ENCODE measurements at regions not wholly inside any gene's neighbourhood (a gene's known extent, or its start where the extent isn't known, plus 50 kb on each side); places are given as distances from the start of the nearest gene placed in this dataset.

GRCh38 chr6:130520801-130521200, 155.0 kb downstream of the TMEM200A start:
- intact Hi-C loops (cut with DNase I) = no loop called here
- no peaks in the 10 kb centered on the region for H3K36me3 ChIP-seq (replicated peaks in 1 of 2)
- DNase-seq = no peak
- H3K4me3 ChIP-seq = no peak overlapping the region
- no peaks in the 10 kb centered on the region for H3K27me3 ChIP-seq
- 78 to 85% (median 81%) methylated on average over 3 of the region's 3 CpGs for WGBS, 4 donors
- peaks cover 0 to 6% of the 10 kb centered on the region in 2 donors for H3K4me1 ChIP-seq (replicated peaks in 1 of 2)
- no peak overlapping the region for H3K27ac ChIP-seq
- H3K9me3 ChIP-seq (replicated peaks in 1 of 3) = no peaks in the 10 kb centered on the region
- TF ChIP-seq, protein P1, sequence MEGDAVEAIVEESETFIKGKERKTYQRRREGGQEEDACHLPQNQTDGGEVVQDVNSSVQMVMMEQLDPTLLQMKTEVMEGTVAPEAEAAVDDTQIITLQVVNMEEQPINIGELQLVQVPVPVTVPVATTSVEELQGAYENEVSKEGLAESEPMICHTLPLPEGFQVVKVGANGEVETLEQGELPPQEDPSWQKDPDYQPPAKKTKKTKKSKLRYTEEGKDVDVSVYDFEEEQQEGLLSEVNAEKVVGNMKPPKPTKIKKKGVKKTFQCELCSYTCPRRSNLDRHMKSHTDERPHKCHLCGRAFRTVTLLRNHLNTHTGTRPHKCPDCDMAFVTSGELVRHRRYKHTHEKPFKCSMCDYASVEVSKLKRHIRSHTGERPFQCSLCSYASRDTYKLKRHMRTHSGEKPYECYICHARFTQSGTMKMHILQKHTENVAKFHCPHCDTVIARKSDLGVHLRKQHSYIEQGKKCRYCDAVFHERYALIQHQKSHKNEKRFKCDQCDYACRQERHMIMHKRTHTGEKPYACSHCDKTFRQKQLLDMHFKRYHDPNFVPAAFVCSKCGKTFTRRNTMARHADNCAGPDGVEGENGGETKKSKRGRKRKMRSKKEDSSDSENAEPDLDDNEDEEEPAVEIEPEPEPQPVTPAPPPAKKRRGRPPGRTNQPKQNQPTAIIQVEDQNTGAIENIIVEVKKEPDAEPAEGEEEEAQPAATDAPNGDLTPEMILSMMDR (IDR thresholded peaks at IDR 0.05) = no peak
- no peak for TF ChIP-seq POLR2A (IDR thresholded peaks at IDR 0.05)

GRCh38 chr6:130524552-130524951, 158.7 kb downstream of the TMEM200A start:
- no peak for DNase-seq
- Histone ChIP-seq H3K36me3 (replicated peaks in 1 of 2) (no peaks in the 10 kb centered on the region), H3K9me3 (replicated peaks in 1 of 3) (no peaks in the 10 kb centered on the region), H3K4me3 (no peak overlapping the region), H3K27ac (no peak overlapping the region), H3K27me3 (no peaks in the 10 kb centered on the region), H3K4me1 (replicated peaks in 1 of 2) (peaks cover 0 to 6% of the 10 kb centered on the region in 2 donors)
- intact Hi-C loops (cut with DNase I) = no loop called here
- 93 to 99% (median 95%) methylated on average over 5 of the region's 5 CpGs for WGBS, 4 donors
- TF ChIP-seq, protein P1 (IDR thresholded peaks at IDR 0.05) = no peak
- TF ChIP-seq POLR2A (IDR thresholded peaks at IDR 0.05) = no peak

DNA sequence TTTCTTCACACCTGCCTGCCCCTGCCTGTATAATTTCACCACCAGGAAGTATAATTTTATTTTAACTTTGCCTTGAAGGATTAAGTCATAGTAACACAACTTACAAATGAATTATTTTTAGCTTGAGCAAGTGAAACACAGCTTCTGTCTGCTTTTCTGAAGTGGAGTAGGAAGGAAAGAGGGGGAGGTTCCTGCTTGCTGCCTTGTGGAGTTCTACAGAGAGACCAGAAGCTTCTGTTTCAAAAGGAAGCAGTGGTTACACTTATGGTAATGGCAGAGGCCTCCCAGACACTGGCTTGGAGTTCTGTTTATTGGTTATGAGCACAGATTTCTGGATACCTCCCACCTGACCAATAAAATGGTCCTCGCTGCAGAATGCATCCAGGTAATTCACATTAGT, 159.6 kb downstream of the TMEM200A start:
- TF ChIP-seq, protein P1 (IDR thresholded peaks at IDR 0.05) = no peak
- no peak for TF ChIP-seq POLR2A (IDR thresholded peaks at IDR 0.05)
- Histone ChIP-seq H3K36me3 (replicated peaks in 1 of 2) (no peaks in the 10 kb centered on the region), H3K27me3 (no peaks in the 10 kb centered on the region), H3K27ac (no peak overlapping the region), H3K4me1 (replicated peaks in 1 of 2) (no peaks in the 10 kb centered on the region), H3K4me3 (no peak overlapping the region), H3K9me3 (replicated peaks in 1 of 3) (no peaks in the 10 kb centered on the region)
- intact Hi-C loops (cut with DNase I) = no loop called here
- no peak for DNase-seq
- 81 to 89% (median 85%) methylated on average over 1 of the region's 1 CpG for WGBS, 4 donors

DNA sequence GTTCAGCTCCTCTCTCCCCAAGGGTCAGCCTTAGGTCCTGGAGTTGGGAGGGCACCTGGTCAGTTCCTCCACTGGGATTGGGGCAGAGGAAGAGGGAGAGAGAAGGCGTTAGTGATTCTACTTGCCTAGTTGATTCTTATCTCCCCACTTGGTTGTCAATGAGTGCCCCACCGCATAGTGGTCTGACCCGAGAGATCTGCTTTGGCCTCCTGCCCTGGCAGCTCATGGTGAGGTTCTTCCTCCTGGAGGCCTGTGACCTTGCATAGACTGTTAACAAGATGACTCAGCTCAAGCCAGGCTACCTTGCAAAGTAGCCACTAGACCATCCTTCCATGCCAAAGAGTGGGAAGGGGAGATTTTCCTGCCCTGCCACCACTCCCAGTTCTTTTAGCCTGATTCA, 160.6 kb downstream of the TMEM200A start:
- no peaks in the 10 kb centered on the region for H3K9me3 ChIP-seq (replicated peaks in 1 of 3)
- no peak for TF ChIP-seq POLR2A (IDR thresholded peaks at IDR 0.05)
- H3K27me3 ChIP-seq = no peaks in the 10 kb centered on the region
- 39 to 83% (median 56%) methylated on average over 1 to 3 of the region's 3 CpGs for WGBS, 4 donors
- H3K4me1 ChIP-seq (replicated peaks in 1 of 2) = no peaks in the 10 kb centered on the region
- no peak overlapping the region for H3K4me3 ChIP-seq
- H3K36me3 ChIP-seq (replicated peaks in 1 of 2) = no peaks in the 10 kb centered on the region
- H3K27ac ChIP-seq = no peak overlapping the region
- peak in 6 of 7 donors; percentile 25 to 55 (median 42) for DNase-seq
- intact Hi-C loops (cut with DNase I) = no loop called here

- DNase-seq = no peak
- WGBS, 4 donors = 29 to 86% (median 61%) methylated on average over 1 of the region's 1 CpG
- Histone ChIP-seq H3K4me3 (no peak overlapping the region), H3K27me3 (no peaks in the 10 kb centered on the region), H3K4me1 (replicated peaks in 1 of 2) (no peaks in the 10 kb centered on the region), H3K9me3 (replicated peaks in 1 of 3) (no peaks in the 10 kb centered on the region), H3K36me3 (replicated peaks in 1 of 2) (no peaks in the 10 kb centered on the region), H3K27ac (no peak overlapping the region)
- TF ChIP-seq POLR2A (IDR thresholded peaks at IDR 0.05) = no peak
- TF ChIP-seq, protein P1 (IDR thresholded peaks at IDR 0.05) = no peak
- intact Hi-C loops (cut with DNase I) = no loop called here
Observed at GRCh38 chr6:130527173-130527572, 161.4 kb downstream of the TMEM200A start.
